ENCODE measurements at regions not wholly inside any gene's neighbourhood (a gene's known extent, or its start where the extent isn't known, plus 50 kb on each side); places are given as distances from the start of the nearest gene placed in this dataset.
A peak's percentile ranks its signal among the peaks of the same experiment; 100 is the strongest.
"Not testable (repeated sequence)": the region's sequence is repeated elsewhere in the genome, so short reads cannot be mapped to it uniquely, and the experiment has no call there.

- H3K4me3 ChIP-seq; ATAC-seq; H3K4me1 ChIP-seq (ENCODE audit: low read depth); intact Hi-C loops (cut with DNase I, micrococcal nuclease); DNase-seq; H3K36me3 ChIP-seq (ENCODE audit: low read depth): not testable (repeated sequence)
- H3K9me3 ChIP-seq = peaks cover 20% of the 10 kb centered on the region
These were observed 117.0 kb downstream of the SDHAF3 start for GRCh38 chr7:97234494-97234893.

- H3K4me3 ChIP-seq = no peak overlapping the region
- no peak for ATAC-seq
- TF ChIP-seq, protein P1, sequence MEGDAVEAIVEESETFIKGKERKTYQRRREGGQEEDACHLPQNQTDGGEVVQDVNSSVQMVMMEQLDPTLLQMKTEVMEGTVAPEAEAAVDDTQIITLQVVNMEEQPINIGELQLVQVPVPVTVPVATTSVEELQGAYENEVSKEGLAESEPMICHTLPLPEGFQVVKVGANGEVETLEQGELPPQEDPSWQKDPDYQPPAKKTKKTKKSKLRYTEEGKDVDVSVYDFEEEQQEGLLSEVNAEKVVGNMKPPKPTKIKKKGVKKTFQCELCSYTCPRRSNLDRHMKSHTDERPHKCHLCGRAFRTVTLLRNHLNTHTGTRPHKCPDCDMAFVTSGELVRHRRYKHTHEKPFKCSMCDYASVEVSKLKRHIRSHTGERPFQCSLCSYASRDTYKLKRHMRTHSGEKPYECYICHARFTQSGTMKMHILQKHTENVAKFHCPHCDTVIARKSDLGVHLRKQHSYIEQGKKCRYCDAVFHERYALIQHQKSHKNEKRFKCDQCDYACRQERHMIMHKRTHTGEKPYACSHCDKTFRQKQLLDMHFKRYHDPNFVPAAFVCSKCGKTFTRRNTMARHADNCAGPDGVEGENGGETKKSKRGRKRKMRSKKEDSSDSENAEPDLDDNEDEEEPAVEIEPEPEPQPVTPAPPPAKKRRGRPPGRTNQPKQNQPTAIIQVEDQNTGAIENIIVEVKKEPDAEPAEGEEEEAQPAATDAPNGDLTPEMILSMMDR (IDR thresholded peaks at IDR 0.05) = no peak
- peaks cover 7% of the 10 kb centered on the region for H3K9me3 ChIP-seq
- peaks cover 1% of the 10 kb centered on the region for H3K4me1 ChIP-seq (ENCODE audit: low read depth)
- DNase-seq = no peak
- intact Hi-C loops (cut with DNase I, micrococcal nuclease) = no loop called here
- no peaks in the 10 kb centered on the region for H3K36me3 ChIP-seq (ENCODE audit: low read depth)
These were observed 128.8 kb downstream of the SDHAF3 start for GRCh38 chr7:97246317-97246716.

GRCh38 chr7:97258187-97258586, 140.7 kb downstream of the SDHAF3 start:
- H3K4me1 ChIP-seq (ENCODE audit: low read depth); H3K4me3 ChIP-seq; ATAC-seq; intact Hi-C loops (cut with DNase I, micrococcal nuclease); DNase-seq; H3K36me3 ChIP-seq (ENCODE audit: low read depth); H3K9me3 ChIP-seq: not testable (repeated sequence)

GRCh38 chr7:97269741-97270140, 152.2 kb downstream of the SDHAF3 start:
- no peaks in the 10 kb centered on the region for H3K9me3 ChIP-seq
- intact Hi-C loops (cut with DNase I, micrococcal nuclease) = no loop called here
- peaks cover 7% of the 10 kb centered on the region for H3K4me1 ChIP-seq (ENCODE audit: low read depth)
- H3K4me3 ChIP-seq = no peak overlapping the region
- ATAC-seq (no peak), DNase-seq (no peak)
- TF ChIP-seq, protein P1 (IDR thresholded peaks at IDR 0.05) = no peak
- no peaks in the 10 kb centered on the region for H3K36me3 ChIP-seq (ENCODE audit: low read depth)

- Histone ChIP-seq H3K4me1 (ENCODE audit: low read depth) (peaks cover 7% of the 10 kb centered on the region), H3K9me3 (no peaks in the 10 kb centered on the region), H3K36me3 (ENCODE audit: low read depth) (no peaks in the 10 kb centered on the region), H3K4me3 (no peak overlapping the region)
- TF ChIP-seq, protein P1 (IDR thresholded peaks at IDR 0.05) = no peak
- intact Hi-C loops (cut with DNase I, micrococcal nuclease) = no loop called here
- ATAC-seq (no peak), DNase-seq (no peak)
These were observed 152.8 kb downstream of the SDHAF3 start for GRCh38 chr7:97270280-97270679.

DNA sequence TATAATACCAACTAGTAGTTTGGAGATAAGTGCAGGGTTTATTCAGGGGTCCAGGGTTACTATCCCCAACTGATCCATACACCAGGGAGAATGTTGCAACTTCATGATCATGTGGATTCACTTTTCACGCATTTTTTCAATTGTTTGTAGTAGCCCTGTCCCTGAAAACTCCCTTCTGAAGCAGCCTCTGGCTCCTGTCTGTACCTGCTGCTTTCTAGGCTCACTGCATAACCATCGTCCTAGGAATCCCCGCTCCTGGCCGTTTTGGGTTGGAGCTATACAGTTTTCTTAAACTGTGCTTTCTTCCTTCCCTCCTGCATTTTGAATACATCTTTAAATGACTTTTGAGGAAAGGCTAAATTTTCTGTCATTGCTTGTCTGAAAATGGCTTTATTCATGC, 154.1 kb downstream of the SDHAF3 start:
- Histone ChIP-seq H3K36me3 (ENCODE audit: low read depth) (no peaks in the 10 kb centered on the region), H3K4me1 (ENCODE audit: low read depth) (peaks cover 14% of the 10 kb centered on the region), H3K4me3 (no peak overlapping the region), H3K9me3 (no peaks in the 10 kb centered on the region)
- TF ChIP-seq, protein P1 (IDR thresholded peaks at IDR 0.05) = no peak
- peak; percentile 11 for ATAC-seq
- DNase-seq = no peak
- intact Hi-C loops (cut with DNase I, micrococcal nuclease) = no loop called here

Measured in mucosa of descending colon (tissue), 3 donors.